Neural crest cell (in vitro differentiated cells): ENCODE measurements at regions not wholly inside any gene's neighbourhood (a gene's known extent, or its start where the extent isn't known, plus 50 kb on each side); places are given as distances from the start of the nearest gene placed in this dataset.

Experiments
- DNase-seq: peaks from one replicate; pipeline ENCODE4 v3.0.0; 2021; ENCODE audit warnings: low read depth, mixed read lengths, low spot score
- H3K27ac Mint-ChIP-seq: one replicate; pipeline ENCODE4 v1.8.0; 2021; ENCODE audit warnings: mild to moderate bottlenecking, mixed read lengths; ENCODE audit not compliant: unreplicated experiment
- H3K27me3 Mint-ChIP-seq: 2 replicates; pipeline ENCODE4 v1.8.0; 2021; ENCODE audit warnings: low read depth, mild to moderate bottlenecking, mixed read lengths
- H3K36me3 Mint-ChIP-seq: 2 replicates; pipeline ENCODE4 v1.8.0; 2021; ENCODE audit warnings: low read depth, mild to moderate bottlenecking, mixed read lengths
- H3K4me1 Mint-ChIP-seq: 2 replicates; pipeline ENCODE4 v1.8.0; 2021; ENCODE audit warnings: mixed read lengths
- H3K4me3 Mint-ChIP-seq: one replicate; pipeline ENCODE4 v1.8.0; 2021; ENCODE audit warnings: mild to moderate bottlenecking, mixed read lengths
- H3K9me3 Mint-ChIP-seq: 2 replicates; pipeline ENCODE4 v1.8.0; 2021; ENCODE audit warnings: mixed read lengths
- TF ChIP-seq, protein P1 (sequence below): fragments of 200-600 bp; sonication (generic); conservative IDR thresholded peaks from 2 replicates; pipeline ENCODE4 v1.5.0; 2021; ENCODE audit warnings: antibody characterized with exemption, mild to moderate bottlenecking

DNA sequence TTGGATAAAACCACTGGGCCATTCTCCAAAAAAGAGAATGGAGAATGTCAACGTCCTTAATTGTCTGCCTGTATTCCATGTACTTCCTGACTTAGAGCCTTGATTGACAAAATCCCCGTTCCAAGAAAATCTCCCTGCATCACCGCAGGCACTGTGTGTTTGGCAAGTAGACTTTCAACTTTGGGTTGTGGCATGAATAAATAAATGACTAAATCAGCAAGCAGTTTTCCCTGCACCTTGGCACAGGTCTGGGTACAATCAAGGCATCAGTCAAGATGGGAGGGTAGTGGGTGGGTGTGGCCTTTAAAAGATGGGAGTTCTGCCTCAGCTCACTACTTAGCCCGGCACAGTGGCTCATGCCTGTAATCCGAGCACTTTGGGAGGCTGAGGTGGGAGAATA lies 248.5 kb upstream of the RPL38 start:
- DNase-seq: no peak
- TF ChIP-seq, protein P1, sequence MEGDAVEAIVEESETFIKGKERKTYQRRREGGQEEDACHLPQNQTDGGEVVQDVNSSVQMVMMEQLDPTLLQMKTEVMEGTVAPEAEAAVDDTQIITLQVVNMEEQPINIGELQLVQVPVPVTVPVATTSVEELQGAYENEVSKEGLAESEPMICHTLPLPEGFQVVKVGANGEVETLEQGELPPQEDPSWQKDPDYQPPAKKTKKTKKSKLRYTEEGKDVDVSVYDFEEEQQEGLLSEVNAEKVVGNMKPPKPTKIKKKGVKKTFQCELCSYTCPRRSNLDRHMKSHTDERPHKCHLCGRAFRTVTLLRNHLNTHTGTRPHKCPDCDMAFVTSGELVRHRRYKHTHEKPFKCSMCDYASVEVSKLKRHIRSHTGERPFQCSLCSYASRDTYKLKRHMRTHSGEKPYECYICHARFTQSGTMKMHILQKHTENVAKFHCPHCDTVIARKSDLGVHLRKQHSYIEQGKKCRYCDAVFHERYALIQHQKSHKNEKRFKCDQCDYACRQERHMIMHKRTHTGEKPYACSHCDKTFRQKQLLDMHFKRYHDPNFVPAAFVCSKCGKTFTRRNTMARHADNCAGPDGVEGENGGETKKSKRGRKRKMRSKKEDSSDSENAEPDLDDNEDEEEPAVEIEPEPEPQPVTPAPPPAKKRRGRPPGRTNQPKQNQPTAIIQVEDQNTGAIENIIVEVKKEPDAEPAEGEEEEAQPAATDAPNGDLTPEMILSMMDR: no peak
- H3K4me3 Mint-ChIP-seq: no peak overlapping the region
- peaks cover 6% of the 10 kb centered on the region for H3K4me1 Mint-ChIP-seq
- no peak overlapping the region for H3K27ac Mint-ChIP-seq
- H3K9me3 Mint-ChIP-seq: peaks cover 3% of the 10 kb centered on the region
- H3K27me3 Mint-ChIP-seq: peaks cover 4% of the 10 kb centered on the region
- H3K36me3 Mint-ChIP-seq: peaks cover under 1% of the 10 kb centered on the region

- TF ChIP-seq, protein P1: no peak
- Mint-ChIP-seq H3K4me3 (no peak overlapping the region), H3K9me3 (peaks cover 7% of the 10 kb centered on the region), H3K36me3 (peaks cover 4% of the 10 kb centered on the region), H3K4me1 (peaks cover 6% of the 10 kb centered on the region), H3K27ac (no peak overlapping the region), H3K27me3 (peaks cover 7% of the 10 kb centered on the region)
- no peak for DNase-seq
These were observed 247.9 kb upstream of the RPL38 start for GRCh38 chr17:73955616-73956015.

DNA sequence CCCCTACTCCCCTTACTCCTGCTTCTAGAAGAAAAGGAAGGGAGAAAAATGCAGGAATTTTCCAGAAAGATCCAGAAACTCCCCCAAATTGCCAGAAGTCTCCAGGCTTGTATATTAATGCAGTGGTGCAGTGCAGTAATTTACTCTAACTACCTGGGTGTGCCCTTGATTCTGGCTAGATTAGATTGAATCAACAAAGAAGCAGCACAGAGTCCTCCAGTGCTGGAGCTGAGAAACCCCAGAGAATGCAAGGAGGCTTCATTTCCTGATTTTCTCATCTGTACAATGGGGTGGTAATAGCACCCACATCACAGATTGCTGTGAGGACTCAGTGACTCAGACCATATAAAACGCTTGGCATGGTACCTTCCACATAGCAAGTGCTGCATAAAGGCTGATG lies 247.3 kb upstream of the RPL38 start:
- peaks cover 5% of the 10 kb centered on the region for H3K36me3 Mint-ChIP-seq
- H3K4me3 Mint-ChIP-seq: no peak overlapping the region
- no peak for DNase-seq
- H3K27me3 Mint-ChIP-seq: peaks cover 7% of the 10 kb centered on the region
- TF ChIP-seq, protein P1: no peak
- H3K27ac Mint-ChIP-seq: no peak overlapping the region
- H3K4me1 Mint-ChIP-seq: peaks cover 6% of the 10 kb centered on the region
- H3K9me3 Mint-ChIP-seq: peaks cover 8% of the 10 kb centered on the region

DNA sequence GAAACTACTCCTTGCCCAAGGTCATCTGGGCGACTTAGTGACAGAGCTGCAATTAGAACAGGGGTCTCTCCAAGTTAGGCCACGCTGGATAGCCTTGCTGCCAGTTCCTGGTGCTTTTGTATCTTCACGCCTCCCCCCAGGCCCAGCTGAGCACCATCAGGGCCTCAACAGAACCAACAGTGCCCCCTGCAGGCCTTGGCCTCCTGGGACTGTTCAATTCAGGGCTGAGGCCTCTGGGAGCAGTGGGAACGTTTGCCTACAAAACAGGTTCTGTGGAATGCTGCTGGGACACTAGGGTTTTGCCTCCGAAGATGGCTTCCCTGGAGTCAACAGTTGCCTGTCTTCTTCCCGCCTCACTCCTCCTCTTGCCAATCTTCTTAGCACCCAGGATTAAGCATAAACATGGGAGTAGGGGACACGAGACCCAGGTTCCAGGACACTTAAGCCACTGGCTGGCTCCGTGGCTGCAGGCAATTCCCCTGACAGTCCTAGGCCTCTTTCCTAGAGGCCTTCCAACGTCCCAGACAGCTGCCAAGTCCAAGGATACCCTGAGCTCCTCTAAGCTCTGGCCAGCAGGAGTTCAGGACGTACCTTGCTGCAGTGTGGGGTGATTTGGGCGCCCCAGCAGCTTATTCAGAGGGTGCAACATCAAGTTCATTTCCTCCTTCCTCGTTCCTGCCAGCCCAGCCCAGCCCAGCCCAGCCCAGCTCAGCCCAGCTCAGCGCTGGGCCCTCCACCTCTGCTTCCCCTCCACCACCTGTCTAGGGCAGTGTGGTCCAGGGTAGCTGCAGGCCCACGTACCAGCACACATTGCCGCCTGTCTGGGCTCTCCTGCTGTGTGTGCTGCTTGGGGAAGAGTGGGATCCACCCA lies 246.6 kb upstream of the RPL38 start:
- no peak overlapping the region for H3K27ac Mint-ChIP-seq
- H3K4me1 Mint-ChIP-seq: peaks cover 5% of the 10 kb centered on the region
- H3K4me3 Mint-ChIP-seq: peak overlapping the region; percentile 50
- H3K9me3 Mint-ChIP-seq: peaks cover 11% of the 10 kb centered on the region
- H3K36me3 Mint-ChIP-seq: peaks cover 10% of the 10 kb centered on the region
- TF ChIP-seq, protein P1: peak; percentile 74
- peak; percentile 82 for DNase-seq
- peaks cover 7% of the 10 kb centered on the region for H3K27me3 Mint-ChIP-seq

DNA sequence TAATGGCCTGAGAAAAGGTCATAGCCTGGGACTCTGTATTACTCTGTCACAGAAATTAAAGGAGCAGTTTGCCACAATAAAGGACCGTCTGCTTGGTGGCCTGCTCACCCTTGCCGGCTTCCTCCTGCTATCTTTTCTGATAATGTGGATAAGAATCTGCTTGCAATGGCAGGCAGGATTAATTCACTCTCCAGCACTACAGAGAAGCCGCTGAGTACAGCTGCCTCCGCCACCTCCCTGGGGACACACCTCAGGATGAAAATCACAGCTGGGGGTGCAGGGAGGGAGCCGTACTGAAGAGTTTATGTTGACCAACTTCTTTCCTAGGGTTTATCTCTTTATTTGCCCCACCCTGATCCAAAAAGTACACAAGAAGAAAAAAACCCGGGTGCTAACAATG lies 245.9 kb upstream of the RPL38 start:
- H3K9me3 Mint-ChIP-seq: peaks cover 13% of the 10 kb centered on the region
- peaks cover 10% of the 10 kb centered on the region for H3K36me3 Mint-ChIP-seq
- H3K27ac Mint-ChIP-seq: no peak overlapping the region
- no peaks in the 10 kb centered on the region for H3K4me1 Mint-ChIP-seq
- no peak for DNase-seq
- no peak overlapping the region for H3K4me3 Mint-ChIP-seq
- H3K27me3 Mint-ChIP-seq: peaks cover 3% of the 10 kb centered on the region
- TF ChIP-seq, protein P1: no peak
